Activated CD4-positive, alpha-beta T cell treated with anti-CD3 and anti-CD28 coated beads, Interleukin-2, amount 50 U/mL, for 24 hours (primary cell): ENCODE measurements at regions not wholly inside any gene's neighbourhood (a gene's known extent, or its start where the extent isn't known, plus 50 kb on each side); places are given as distances from the start of the nearest gene placed in this dataset.

Experiments
- DNase-seq, 2 donors: peaks; one replicate each; pipeline ENCODE4 v3.0.0-alpha.2; 2020; ENCODE audit warnings: low read depth in 1 of 2, low spot score in 1 of 2

DNA sequence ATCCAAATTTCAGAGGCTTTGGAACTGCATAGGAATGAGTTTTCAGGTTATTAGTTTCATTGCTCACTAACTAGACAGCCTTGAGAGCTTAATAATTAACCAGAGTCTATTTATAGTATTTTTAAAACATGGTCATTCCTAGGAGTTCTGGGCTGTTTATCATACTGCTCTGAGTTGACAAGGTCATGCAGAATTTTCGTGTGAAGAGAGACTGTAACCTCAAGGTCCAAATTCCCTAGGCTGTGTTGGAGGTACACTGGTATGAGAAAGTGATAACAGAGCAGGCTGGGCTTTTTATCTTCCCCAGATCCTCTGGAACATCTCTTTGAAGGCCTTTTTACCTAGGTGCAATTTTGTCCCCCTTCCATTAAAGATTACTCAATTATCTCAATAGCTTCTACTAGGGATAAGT is 736.3 kb downstream of the LTN1 start:
- no peak for DNase-seq

DNA sequence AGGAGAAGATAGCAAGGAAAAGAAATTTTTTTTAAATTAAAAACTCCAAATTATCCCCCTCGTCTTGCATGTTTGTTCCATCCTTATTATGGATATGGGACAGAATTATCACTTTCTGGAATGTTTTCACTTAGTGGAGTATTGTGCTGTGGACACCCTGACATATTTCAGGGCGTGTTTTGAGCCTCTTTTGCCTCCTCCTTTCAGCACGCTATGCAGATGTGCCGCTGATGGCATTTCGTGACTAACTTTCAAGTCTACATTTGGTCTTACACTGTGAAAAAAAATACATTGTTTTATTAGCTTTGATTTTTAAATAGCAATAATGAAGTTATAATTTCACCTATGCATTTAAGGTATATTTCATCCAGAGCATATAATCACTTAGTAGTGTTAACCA is 738.7 kb downstream of the LTN1 start:
- DNase-seq: no peak

- DNase-seq: no peak
These were observed 739.3 kb downstream of the LTN1 start for GRCh38 chr21:28253338-28253737.

GRCh38 chr21:28252928-28253327 is 739.7 kb downstream of the LTN1 start:
- no peak for DNase-seq

DNA sequence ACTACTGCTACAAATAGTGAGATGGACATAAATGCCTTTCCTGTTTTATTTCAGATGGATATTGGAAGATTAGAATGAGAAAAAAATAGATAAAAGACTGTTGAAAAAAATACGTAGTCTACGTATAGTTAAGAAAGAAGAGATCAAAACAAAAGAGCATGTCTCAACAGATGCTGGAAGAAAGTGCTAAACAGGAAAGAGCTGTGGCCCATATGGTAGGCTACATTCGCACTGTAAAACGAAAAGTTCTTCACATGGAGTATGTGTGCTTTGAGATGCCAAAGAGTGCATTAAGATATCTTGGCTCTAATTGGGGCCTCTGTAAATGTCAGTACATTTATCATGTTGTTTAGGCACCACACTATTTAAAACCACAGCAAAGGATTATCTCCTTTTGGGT is 741.7 kb downstream of the LTN1 start:
- DNase-seq: no peak

DNA sequence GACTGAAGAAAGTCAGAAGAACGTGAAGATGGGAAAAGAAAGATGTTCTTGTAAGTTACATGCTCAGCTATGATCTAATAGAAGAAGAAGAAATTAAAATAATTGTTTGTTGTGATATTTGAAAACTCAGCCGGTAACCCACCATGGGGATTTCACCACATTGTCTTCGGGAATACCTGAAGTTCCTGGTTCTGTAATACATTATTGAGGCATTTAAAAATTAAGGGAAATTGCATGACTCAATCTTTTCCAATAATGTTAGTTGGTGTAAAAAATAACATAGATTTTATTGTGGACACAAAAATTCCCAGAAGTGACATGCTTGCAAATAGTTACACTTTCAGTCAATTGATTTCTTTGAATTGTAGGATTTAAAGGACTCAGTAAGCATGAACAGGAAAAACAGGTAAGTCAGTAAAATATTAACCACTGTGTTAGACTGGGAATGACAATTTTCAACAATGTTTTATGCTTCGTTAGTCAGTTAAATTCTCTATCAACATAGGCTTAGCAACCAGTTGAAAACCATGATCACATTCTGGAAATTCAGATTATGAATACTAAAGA is 745.1 kb downstream of the LTN1 start:
- no peak for DNase-seq

DNA sequence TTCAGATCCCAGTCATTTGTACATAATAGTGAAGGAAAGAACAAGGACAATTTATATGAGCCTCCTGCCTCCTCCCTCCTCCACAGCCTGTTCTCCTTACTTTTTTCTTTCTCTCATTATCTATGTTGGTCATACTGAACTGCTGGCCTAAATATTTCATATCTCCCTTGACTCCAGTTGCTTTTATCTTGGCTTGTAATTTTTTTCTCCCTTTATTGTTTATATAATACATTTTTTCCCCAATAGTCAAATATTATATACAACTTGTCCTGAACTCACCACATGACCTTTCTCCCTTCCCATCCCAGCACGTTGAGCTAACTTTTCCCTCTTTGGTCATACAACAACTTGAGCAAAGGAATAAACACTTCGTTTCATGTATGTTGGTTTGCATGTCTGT is 752.1 kb downstream of the LTN1 start:
- DNase-seq: no peak

- DNase-seq: no peak
These were observed 753.3 kb downstream of the LTN1 start for GRCh38 chr21:28239340-28239739.

DNA sequence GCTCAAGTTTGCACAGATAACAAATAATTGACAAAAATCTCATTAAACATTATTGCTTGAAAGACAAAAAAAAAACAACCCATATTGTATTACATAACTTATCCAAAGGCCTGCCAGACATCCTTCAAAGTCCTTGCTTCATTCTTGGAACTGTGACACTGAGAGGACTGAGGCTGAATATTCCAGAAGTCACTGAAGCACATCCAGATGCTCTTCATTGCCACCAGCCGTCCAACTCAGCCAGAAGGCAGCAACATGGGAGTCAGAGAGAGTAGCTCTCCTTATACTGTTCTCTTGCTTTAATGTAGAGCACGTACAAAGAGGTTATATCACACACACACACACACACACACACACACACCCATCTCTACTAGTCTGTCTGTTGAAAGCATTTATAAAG is 755.0 kb downstream of the LTN1 start:
- DNase-seq: no peak

DNA sequence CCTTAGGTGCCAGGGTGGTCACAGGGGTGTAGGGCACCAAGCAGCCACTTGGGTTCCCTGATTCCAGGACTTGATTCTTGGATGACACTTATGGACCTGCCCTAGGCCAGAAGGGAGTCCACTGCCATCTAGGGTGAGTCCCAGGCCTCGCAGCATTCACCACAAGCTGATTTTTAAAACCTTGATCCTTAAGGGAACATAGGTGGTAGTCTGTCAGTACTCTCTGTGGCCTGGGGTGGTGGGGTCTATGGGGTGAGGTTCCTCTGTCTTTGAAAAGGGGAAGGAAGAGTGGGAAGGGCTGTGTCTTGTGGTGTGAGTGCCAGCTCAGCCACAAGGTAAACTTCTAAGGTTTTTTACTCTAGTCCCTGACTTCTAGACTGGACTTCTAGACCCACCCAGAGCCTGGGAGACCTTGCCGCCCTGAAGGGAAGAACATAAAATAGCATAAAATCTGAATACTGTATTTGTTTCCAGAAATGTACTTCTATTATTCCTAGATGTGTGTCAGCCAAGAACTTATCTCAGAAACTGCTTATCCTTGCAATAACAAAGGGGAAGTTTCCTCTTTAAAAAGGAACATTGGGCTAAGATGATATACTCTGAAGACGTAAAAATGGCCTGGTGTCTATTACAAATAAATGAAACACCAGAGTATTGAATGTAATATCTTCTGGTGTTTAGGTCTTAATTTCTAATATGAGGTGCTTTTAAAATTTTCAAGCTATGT is 757.3 kb downstream of the LTN1 start:
- DNase-seq: no peak

- no peak for DNase-seq
These were observed 758.4 kb downstream of the LTN1 start for GRCh38 chr21:28234326-28234725.

DNA sequence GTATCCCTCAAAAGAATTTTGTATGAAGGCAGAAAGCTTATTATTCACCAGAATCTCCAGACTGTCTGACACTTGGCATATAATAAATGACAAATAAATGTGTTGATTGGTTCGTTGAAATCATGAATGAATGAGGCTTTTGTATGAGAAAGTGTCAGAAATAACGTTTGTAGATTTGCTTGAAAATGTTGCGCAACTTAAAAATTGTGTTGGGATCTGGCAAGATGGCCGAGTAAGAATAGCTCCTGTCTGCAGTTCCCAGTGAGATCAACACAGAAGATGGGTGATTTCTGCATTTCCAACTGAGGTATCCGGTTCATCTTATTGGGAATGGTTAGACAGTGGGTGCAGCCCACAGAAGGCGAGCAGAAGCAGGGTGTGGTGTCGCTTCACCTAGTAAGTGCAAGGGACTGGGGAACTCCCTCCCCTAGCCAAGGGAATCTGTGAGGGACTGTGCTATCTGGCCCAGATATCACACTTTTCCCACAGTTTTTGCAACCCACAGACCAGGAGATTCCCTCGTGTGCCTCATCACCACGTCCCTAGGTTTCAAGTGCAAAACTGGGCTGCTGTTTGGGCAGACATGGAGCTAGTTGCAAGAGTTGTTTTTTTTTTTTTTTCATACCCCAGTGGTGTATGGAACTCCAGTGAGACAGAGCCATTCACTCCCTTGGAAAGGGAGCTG is 759.0 kb downstream of the LTN1 start:
- DNase-seq: no peak

DNA sequence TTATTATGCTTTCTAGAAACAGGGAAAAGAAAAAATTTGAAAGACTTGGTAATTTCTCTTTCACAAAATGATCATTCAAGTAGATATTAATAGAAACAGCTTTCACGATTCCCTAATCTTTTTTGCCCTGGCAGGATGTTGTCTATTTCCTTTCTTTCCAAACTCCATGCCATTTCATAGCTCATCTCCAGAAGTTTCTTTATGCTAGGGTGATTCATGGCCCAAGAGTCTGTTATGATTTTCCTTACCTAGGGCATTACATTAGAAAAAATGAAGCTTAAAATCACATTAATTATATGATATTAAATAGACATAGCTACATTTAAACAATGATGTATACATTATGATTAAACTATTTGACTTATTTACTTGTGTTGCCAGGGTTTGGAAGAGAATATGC is 762.1 kb downstream of the LTN1 start:
- DNase-seq: no peak

DNA sequence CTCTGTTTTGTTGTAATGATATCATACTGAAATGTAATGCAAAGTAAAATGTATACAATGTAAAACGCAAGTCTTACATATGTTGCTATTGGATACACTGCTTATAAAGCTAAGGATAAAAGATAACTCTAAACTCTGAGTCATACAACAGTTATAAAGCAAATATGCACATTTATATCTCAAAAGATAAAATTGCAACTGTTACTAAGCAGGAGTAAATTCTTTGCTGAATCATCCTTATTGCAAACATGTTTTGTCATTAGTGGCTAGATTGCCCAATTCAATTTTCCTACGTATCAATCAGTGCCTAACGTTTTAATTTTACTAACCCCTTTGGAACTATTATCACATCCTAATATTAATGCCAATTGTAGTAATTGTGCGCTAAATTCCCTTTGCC is 762.9 kb downstream of the LTN1 start:
- DNase-seq: no peak

- no peak for DNase-seq
These were observed 764.1 kb downstream of the LTN1 start for GRCh38 chr21:28228636-28228995.

DNA sequence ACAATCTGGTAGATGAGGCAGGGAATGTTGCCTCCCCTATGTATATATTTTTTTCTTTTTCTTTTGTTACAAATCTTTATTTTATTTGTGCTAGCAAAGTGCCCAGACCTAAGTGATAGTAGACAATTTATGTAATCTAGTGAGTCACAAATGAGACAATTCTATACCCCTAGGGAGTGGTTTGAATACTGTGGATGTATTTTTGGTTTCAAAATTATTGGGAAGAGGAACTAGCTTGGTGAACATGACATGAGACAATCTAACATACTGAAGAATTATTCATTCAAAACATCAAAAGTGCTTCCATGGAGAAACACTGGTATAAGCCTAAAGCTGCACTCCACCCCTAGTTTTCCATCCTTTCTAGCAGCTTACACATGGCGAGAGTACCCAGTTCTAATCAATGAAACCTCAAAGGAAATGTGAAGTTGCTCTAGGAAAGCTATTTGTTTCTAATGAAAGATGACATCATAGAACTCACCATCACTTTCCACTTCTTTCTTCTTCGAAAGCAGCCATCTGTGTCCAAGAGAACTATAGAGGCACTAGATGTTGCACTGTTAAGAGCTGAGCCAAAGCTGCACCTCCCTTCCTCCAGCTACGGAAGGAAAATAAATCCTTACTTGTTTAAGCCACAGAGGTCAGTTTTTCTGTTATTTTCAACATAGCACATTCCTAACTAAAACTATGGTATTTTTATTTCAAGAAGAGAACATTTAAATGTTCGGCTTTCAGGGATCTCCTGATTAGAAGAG is 764.6 kb downstream of the LTN1 start:
- no peak for DNase-seq

DNA sequence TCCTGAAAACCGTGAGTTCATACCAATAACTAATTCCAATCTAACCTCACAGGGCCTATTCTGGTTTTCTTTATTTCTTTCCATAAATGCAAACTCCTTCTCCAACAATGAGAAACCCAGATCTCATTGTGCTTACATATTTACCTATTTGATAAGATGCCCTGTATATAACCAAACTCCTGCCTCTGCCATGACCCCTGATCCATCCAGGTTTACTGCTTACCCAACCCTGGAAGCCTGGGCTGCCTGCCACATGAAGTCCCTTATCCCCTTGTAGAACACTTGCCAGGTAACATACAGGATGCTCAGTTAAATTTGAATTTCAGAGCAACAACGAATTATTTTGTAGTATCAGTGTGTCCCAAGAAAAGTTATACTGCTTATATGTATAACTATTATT is 766.1 kb downstream of the LTN1 start:
- no peak for DNase-seq

- no peak for DNase-seq
These were observed 768.4 kb downstream of the LTN1 start for GRCh38 chr21:28224191-28224726.

DNA sequence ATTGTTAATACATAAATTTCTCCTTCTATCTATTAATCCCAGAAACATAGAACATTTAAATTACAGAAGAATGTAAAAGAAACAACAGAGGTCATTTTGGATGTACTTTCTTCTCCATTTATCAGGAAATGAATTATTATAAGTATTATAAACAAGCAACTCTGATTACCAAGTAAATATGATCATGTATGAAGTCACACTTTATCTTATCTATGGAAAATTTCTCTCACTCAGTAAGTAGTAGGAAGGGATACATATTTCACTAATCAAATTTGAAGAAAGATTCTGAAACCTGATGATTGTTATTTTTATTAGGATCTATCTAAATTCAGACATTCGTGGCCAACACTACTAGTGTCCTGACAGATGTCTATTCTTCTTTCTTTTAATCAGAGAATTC is 770.7 kb downstream of the LTN1 start:
- DNase-seq: no peak

- DNase-seq: no peak
These were observed 772.0 kb downstream of the LTN1 start for GRCh38 chr21:28220680-28221079.

DNA sequence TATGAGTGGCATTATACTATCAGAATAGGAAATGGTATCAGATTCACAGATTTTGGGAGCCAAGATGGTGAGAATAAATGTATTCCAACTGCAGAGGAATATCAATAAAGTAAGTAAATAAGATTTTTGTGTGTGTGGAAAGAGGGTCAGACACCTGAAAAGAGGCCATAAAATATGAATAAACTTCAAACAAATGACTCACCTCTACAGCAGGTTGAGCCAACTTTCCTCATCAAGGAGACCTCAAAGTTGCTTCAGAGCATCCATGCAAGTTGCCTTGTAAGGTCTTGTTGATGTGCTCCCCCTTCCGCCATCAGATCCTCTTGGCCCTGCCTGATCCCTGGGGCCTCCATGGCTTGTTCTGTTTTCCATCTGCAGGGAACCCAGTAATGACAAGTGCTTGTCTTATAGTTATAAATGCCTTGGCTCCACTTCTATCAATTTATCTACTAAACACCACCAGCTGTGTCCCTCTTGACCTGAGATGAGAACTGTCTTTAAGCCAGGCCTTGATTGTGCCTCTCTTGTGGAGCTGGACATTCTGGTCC is 775.6 kb downstream of the LTN1 start:
- no peak for DNase-seq
